H1 (cell line): ENCODE measurements at regions not wholly inside any gene's neighbourhood (a gene's known extent, or its start where the extent isn't known, plus 50 kb on each side); places are given as distances from the start of the nearest gene placed in this dataset.

ENCODE experiments used
- BRCA1 ChIP-seq: IDR thresholded peaks from 2 replicates; pipeline ENCODE4 v1.6.1; 2012; ENCODE audit warnings: low read depth, low read length, improper control_type of control experiment
- CHD1 ChIP-seq: IDR thresholded peaks from 2 replicates; pipeline ENCODE4 v1.6.1; 2012; ENCODE audit warnings: low read depth, low read length, improper control_type of control experiment
- CTCF ChIP-seq, 3 experiments: IDR thresholded peaks; 1 replicate in 2 of 3; 2 replicates in 1 of 3; pipeline versions ENCODE4 v1.5.1 to v1.6.1; 2011; ENCODE audit warnings: low read length in 3 of 3, mild to moderate bottlenecking in 3 of 3, inconsistent platforms in 2 of 3, low read depth in 1 of 3, moderate library complexity in 1 of 3; ENCODE audit not compliant: insufficient read depth in 1 of 3; ENCODE audit errors: control extremely low read depth in 1 of 3
- EP300 ChIP-seq, 2 experiments: IDR thresholded peaks; 1 replicate in 1 of 2; 2 replicates in 1 of 2; pipeline ENCODE4 v1.6.1; 2011 to 2012; ENCODE audit warnings: low read depth in 2 of 2, low read length in 2 of 2, mild to moderate bottlenecking in 2 of 2, borderline replicate concordance in 1 of 2, inconsistent platforms in 1 of 2, moderate library complexity in 1 of 2
- FOSL1 ChIP-seq: IDR thresholded peaks from 2 replicates; pipeline ENCODE4 v1.6.1; 2011; ENCODE audit warnings: mild to moderate bottlenecking, low read depth, low read length, moderate library complexity; ENCODE audit not compliant: insufficient read depth
- MAFK ChIP-seq: IDR thresholded peaks from 2 replicates; pipeline ENCODE4 v1.6.1; 2012; ENCODE audit warnings: low read depth, mild to moderate bottlenecking, improper control_type of control experiment, low read length

GRCh38 chr3:69582044-69582443 lies 157.2 kb upstream of the MITF start:
- no peak for TF ChIP-seq FOSL1
- no peak for TF ChIP-seq CTCF (IDR thresholded peaks at IDR 0.05; ENCODE audit: control extremely low read depth in 1 of 3, insufficient read depth in 1 of 3, low read depth in 1 of 3, low read length in 3 of 3)
- no peak for TF ChIP-seq MAFK
- TF ChIP-seq EP300 (IDR thresholded peaks at IDR 0.05; ENCODE audit: borderline replicate concordance in 1 of 2, low read depth in 2 of 2, low read length in 2 of 2), result no peak
- TF ChIP-seq BRCA1, result no peak
- no peak for TF ChIP-seq CHD1
